ENCODE measurements at regions not wholly inside any gene's neighbourhood (a gene's known extent, or its start where the extent isn't known, plus 50 kb on each side); places are given as distances from the start of the nearest gene placed in this dataset.

GRCh38 chr14:101058571-101058970 is 155.0 kb upstream of the RTL1 start:
- ChIA-PET POLR2A (ENCODE audit: low non-redundant PET) (no interaction called here), CTCF (no interaction called here)
- H3K4me3 ChIP-seq (ENCODE audit: low read depth, low read length, poor library complexity, severe bottlenecking), result no peak overlapping the region
- intact Hi-C loops (cut with micrococcal nuclease; ENCODE audit: unreplicated experiment), result no loop called here
- DNase-seq (ENCODE audit: low spot score), result no peak
- no peaks in the 10 kb centered on the region for H3K4me1 ChIP-seq (ENCODE audit: insufficient read depth, low read length, poor library complexity, severe bottlenecking)
- no TSS peak for BruUV-seq (replicated peaks)
- H3K36me3 ChIP-seq (ENCODE audit: insufficient read depth, low read length, poor library complexity, severe bottlenecking), result no peaks in the 10 kb centered on the region
- H3K27me3 ChIP-seq (replicated peaks; ENCODE audit: insufficient read depth, low read depth, low read length, poor library complexity), result no peaks in the 10 kb centered on the region
- no peak for TF ChIP-seq EZH2 (IDR thresholded peaks at IDR 0.05; ENCODE audit: borderline replicate concordance, low read depth, low read length, poor library complexity, severe bottlenecking)
- TF ChIP-seq, protein P1, sequence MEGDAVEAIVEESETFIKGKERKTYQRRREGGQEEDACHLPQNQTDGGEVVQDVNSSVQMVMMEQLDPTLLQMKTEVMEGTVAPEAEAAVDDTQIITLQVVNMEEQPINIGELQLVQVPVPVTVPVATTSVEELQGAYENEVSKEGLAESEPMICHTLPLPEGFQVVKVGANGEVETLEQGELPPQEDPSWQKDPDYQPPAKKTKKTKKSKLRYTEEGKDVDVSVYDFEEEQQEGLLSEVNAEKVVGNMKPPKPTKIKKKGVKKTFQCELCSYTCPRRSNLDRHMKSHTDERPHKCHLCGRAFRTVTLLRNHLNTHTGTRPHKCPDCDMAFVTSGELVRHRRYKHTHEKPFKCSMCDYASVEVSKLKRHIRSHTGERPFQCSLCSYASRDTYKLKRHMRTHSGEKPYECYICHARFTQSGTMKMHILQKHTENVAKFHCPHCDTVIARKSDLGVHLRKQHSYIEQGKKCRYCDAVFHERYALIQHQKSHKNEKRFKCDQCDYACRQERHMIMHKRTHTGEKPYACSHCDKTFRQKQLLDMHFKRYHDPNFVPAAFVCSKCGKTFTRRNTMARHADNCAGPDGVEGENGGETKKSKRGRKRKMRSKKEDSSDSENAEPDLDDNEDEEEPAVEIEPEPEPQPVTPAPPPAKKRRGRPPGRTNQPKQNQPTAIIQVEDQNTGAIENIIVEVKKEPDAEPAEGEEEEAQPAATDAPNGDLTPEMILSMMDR (conservative IDR thresholded peaks at IDR 0.05; ENCODE audit: low read depth, low read length), result no peak
- H3K27ac ChIP-seq (ENCODE audit: low read depth, low read length, poor library complexity, severe bottlenecking), result no peak overlapping the region
- peaks cover 4% of the 10 kb centered on the region for H3K9me3 ChIP-seq (ENCODE audit: low read depth, low read length, poor library complexity, severe bottlenecking)

DNA sequence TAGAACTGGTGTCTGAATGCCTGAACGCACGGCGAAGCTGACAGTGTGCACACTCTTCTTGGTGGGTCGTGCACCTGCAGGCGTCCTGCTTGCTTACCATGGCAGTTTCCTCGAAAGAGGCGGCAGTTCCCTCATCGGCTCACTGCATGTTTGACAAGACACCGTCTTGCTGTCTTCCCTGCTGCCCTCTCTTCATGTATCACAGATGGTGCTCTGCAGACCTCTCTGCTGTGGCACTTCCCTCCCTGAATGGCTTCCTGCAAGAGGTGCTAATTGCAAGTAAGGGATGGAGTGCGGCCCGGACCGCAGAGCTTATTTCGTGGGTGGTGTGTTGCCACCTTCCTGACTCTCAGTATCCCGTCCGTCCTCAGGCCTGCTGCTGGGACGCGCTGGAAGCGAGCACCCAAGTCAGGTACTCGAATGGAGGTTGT is 156.7 kb upstream of the RTL1 start:
- Histone ChIP-seq H3K27ac (ENCODE audit: low read depth, low read length, poor library complexity, severe bottlenecking) (no peak overlapping the region), H3K36me3 (ENCODE audit: insufficient read depth, low read length, poor library complexity, severe bottlenecking) (no peaks in the 10 kb centered on the region), H3K27me3 (replicated peaks; ENCODE audit: insufficient read depth, low read depth, low read length, poor library complexity) (no peaks in the 10 kb centered on the region), H3K9me3 (ENCODE audit: low read depth, low read length, poor library complexity, severe bottlenecking) (peaks cover 4% of the 10 kb centered on the region), H3K4me1 (ENCODE audit: insufficient read depth, low read length, poor library complexity, severe bottlenecking) (no peaks in the 10 kb centered on the region), H3K4me3 (ENCODE audit: low read depth, low read length, poor library complexity, severe bottlenecking) (no peak overlapping the region)
- no peak for DNase-seq (ENCODE audit: low spot score)
- TF ChIP-seq EZH2 (IDR thresholded peaks at IDR 0.05; ENCODE audit: borderline replicate concordance, low read depth, low read length, poor library complexity, severe bottlenecking), result no peak
- TF ChIP-seq, protein P1 (conservative IDR thresholded peaks at IDR 0.05; ENCODE audit: low read depth, low read length), result no peak
- BruUV-seq (replicated peaks), result no TSS peak
- intact Hi-C loops (cut with micrococcal nuclease; ENCODE audit: unreplicated experiment), result no loop called here
- CTCF ChIA-PET, result no interaction called here
- POLR2A ChIA-PET (ENCODE audit: low non-redundant PET), result interaction anchor here (0.6 kb wide), 1 partner anchor 43 kb away, joined by 3 read pairs; no protein-coding TSS in a partner anchor

- POLR2A ChIA-PET (ENCODE audit: low non-redundant PET), result no interaction called here
Measured at GRCh38 chr14:101061411-101062064, 158.0 kb upstream of the RTL1 start.

More at GRCh38 chr14:101061411-101062064, 158.0 kb upstream of the RTL1 start:
- no peaks in the 10 kb centered on the region for H3K27me3 ChIP-seq (replicated peaks; ENCODE audit: insufficient read depth, low read depth, low read length, poor library complexity)
- peaks cover 4% of the 10 kb centered on the region for H3K9me3 ChIP-seq (ENCODE audit: low read depth, low read length, poor library complexity, severe bottlenecking)
- H3K36me3 ChIP-seq (ENCODE audit: insufficient read depth, low read length, poor library complexity, severe bottlenecking), result no peaks in the 10 kb centered on the region
- no peak overlapping the region for H3K4me3 ChIP-seq (ENCODE audit: low read depth, low read length, poor library complexity, severe bottlenecking)
- CTCF ChIA-PET, result interaction anchor here (0.5 kb wide), 1 partner anchor 19 kb away, joined by 3 read pairs; no protein-coding TSS in a partner anchor
- intact Hi-C loops (cut with micrococcal nuclease; ENCODE audit: unreplicated experiment), result no loop called here
- TF ChIP-seq EZH2 (IDR thresholded peaks at IDR 0.05; ENCODE audit: borderline replicate concordance, low read depth, low read length, poor library complexity, severe bottlenecking), result no peak
- TF ChIP-seq, protein P1 (conservative IDR thresholded peaks at IDR 0.05; ENCODE audit: low read depth, low read length), result no peak
- DNase-seq (ENCODE audit: low spot score), result no peak
- no peaks in the 10 kb centered on the region for H3K4me1 ChIP-seq (ENCODE audit: insufficient read depth, low read length, poor library complexity, severe bottlenecking)
- BruUV-seq (replicated peaks), result no TSS peak
- H3K27ac ChIP-seq (ENCODE audit: low read depth, low read length, poor library complexity, severe bottlenecking), result no peak overlapping the region

Data from A673 (cell line).